ENCODE measurements at regions not wholly inside any gene's neighbourhood (a gene's known extent, or its start where the extent isn't known, plus 50 kb on each side); places are given as distances from the start of the nearest gene placed in this dataset.

GRCh38 chr7:46468753-46469356, 547.8 kb upstream of the IGFBP3 start:
- no peak for DNase-seq

- no peak for DNase-seq
These were observed 542.1 kb upstream of the IGFBP3 start for GRCh38 chr7:46463170-46463569.

DNA sequence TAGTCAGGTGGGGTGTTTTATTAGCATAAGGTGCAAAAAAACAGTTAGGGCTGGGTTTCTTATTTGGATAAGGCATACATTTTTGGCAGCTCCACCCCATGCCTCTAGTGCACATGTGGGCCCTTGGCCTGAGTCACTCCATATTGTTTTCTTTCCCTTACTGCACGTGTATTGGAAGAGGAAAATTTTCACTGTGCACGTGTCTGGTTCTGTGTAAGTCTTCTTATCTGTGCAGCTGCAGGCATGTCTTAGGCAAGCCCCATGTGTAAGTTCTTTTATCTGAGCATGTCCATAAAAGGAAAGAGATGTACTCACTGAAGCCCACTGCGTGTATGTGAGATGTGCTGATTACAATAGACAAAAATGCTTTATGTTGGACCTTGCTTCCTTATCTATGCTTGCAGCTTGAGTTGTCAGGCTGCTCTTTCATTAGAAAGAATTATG, 540.3 kb upstream of the IGFBP3 start:
- no peak for DNase-seq

- no peak for DNase-seq
These were observed 538.9 kb upstream of the IGFBP3 start for GRCh38 chr7:46459942-46460341.

DNA sequence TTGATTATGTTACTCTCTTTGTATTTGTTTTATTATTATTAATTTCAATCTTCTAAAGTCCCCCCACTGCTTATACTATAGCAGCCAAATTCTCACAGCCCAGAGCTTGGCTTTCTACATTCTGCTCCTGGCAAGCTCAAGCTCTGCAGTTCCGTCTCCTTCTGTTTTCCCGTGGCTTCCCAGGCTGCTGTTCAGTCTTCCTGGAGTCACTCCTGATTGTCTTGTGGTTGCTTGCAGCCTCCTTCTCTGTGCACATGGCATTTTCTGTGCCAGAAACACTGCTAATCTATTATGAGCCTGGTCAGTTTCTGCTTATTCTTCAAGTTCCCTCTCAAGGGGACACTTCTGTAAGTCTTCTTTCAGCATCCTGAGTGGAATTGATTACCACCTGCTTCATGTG, 533.7 kb upstream of the IGFBP3 start:
- DNase-seq = no peak

DNA sequence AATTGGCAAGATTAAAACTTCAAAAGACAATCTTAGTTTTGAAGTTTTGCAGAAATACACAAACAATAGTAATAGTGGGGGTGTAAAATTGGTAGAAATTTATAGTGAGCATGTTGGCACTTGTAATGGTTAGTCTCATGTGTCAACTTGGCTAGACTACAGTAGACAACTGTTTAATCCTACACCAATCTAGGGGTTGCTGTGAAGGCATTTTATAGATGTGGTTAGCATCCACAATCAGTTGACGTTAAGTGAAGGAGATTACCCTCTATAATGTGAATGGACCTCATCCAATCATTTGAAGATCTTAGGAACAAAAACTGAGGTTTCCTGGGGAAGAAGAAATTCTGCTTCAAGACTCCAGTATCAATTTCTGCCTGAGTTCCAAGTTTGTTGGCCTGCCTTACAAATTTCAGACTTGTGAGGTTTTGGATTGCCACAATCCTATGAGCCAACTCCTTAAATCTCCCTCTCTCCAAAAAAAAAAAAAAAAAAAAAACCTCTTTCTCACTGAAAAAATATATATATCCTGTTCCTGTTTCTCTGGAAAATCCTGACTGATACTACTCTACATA, 531.6 kb upstream of the IGFBP3 start:
- DNase-seq = no peak

- DNase-seq = no peak
These were observed 530.8 kb upstream of the IGFBP3 start for GRCh38 chr7:46451846-46452245.

DNA sequence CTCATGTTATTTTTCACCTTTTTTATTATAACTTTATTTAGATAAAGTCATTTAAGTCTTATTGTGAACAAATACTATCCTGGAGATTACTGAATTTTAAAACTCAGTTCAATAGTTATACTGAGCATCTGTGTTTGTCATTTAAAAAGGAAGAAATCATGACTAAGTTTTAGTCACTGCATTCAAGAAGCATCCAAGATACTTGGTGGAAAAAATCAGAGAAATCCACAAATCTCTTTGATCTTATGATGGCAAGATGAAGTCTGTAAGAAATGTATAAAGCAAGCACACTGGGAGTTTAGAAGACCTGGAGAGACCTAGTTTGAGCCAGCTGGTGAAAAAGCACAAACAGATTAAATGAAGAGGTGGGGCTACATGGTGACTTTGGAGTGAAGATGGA, 529.8 kb upstream of the IGFBP3 start:
- DNase-seq = no peak

- no peak for DNase-seq
These were observed 529.4 kb upstream of the IGFBP3 start for GRCh38 chr7:46450425-46450824.

GRCh38 chr7:46449743-46450142, 528.7 kb upstream of the IGFBP3 start:
- no peak for DNase-seq

GRCh38 chr7:46448478-46448877, 527.4 kb upstream of the IGFBP3 start:
- DNase-seq = no peak

GRCh38 chr7:46446151-46446550, 525.1 kb upstream of the IGFBP3 start:
- DNase-seq = no peak

- DNase-seq = no peak
These were observed 523.2 kb upstream of the IGFBP3 start for GRCh38 chr7:46444256-46444655.

DNA sequence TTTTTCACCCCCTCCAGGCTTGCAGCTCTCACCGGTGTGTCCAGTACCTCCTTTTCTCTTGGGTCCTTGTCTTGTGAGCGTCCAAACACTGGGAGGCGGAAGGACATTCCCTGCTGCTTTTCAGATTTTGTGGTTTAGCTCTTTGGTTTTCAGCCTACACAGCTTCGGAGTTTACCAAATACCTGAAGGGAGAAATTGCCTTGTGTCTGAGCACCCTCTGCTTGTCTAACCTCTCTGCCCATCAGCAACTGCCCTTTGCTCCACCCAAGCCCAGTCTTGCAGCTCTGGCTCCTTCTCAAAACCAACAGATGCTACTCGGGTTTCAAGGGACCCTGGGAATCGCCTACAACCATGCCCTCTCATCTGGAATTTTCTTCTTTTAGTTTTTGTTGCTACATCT, 519.1 kb upstream of the IGFBP3 start:
- no peak for DNase-seq

DNA sequence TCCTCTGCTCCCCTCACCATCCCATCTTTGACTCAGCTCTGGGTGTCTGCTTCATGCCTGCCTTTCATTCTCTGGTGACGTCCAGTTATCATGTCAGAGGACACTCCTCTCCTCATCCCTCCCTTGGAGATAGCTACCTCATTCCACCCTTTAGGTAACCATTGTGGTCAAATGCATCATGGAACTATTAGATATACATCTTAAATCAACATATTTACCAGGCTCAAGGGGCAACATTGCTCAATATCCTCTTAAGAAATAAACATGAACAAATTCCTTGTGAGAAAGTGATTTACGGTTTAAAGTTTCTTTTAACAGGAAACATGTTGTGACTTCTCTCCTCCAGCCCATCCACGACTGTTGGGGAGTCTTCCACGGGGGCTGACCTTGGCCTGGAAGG, 511.6 kb upstream of the IGFBP3 start:
- no peak for DNase-seq

DNA sequence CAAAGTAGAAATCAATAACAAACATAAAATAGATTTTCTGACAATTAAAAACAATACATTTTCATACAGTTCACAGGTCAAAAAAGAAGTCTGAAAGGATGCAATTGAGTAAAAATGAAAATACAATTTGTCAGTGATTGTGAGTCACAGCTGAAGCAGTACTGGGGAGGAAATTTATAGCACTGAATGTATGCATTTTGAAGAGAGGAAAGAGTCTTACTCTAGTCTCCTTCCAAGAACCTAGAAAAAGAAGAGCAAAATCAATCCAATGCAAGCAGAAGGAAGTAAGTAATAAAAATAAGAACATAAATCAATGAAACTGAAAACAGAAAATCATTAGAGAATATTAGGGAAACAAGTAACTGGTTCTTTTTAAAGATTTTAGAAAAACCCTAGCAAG, 507.2 kb upstream of the IGFBP3 start:
- DNase-seq = no peak

DNA sequence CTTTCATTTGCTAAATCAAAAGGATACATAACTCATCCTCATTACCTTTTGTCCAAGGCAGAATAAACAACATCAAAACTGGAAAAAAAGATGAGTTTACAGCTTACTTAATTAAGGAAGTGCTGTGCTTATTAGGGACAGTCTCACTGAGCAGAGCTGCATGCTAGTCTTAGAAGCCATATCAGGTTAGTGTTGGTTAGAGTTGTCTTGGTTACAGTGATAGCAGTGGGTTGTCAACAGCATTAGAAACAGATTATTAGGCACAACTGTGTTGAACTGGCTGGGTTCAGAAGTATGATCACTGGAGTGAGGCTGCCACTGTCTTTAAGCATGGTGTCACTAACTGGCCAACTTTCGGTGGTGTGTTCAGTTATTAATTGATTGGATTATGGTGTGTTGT, 503.9 kb upstream of the IGFBP3 start:
- no peak for DNase-seq

- no peak for DNase-seq
These were observed 500.6 kb upstream of the IGFBP3 start for GRCh38 chr7:46421441-46422230.

DNA sequence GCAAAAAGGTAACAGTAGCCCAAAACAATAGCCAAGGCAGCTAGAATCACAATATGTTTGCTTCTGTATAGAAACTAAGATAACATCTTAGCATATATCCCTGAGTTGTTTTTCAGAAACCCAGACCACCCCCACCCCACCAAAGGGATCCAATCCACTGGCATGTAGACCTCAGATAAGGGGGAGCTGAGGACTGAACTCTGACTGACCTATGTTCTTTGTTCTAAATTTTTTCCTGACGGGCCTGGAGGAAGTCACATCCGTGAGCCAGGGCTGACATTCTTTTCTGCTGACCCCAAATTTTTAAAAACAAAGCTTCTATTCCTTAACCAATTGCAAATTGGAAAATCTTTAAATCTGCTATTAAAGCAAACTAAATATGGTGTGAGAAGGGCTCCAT, 493.9 kb upstream of the IGFBP3 start:
- no peak for DNase-seq

- no peak for DNase-seq
These were observed 490.2 kb upstream of the IGFBP3 start for GRCh38 chr7:46411236-46411635.

GRCh38 chr7:46407125-46407524, 486.1 kb upstream of the IGFBP3 start:
- DNase-seq = no peak

DNA sequence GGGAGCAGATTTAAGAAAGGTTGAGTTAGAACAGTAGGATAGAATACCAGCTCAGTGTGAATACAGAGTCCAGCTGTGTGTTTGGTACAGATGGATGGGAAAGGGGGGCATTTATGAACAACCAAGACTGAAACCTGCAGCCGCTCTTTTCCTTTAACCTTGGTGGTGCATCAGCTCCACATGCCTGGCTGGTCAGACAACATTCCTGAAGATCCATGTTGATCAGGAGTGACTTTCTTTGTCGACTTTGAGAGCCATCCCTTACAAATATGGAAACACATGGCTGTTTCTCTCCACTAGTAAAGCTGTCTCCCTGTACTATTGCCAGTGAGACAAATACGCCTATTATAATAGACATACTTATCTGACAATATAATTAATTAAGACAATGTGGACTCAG, 476.5 kb upstream of the IGFBP3 start:
- DNase-seq = no peak

GRCh38 chr7:46396481-46396880, 475.4 kb upstream of the IGFBP3 start:
- no peak for DNase-seq

- no peak for DNase-seq
These were observed 472.1 kb upstream of the IGFBP3 start for GRCh38 chr7:46393142-46393541.
